ENCODE measurements at regions not wholly inside any gene's neighbourhood (a gene's known extent, or its start where the extent isn't known, plus 50 kb on each side); places are given as distances from the start of the nearest gene placed in this dataset.

DNA sequence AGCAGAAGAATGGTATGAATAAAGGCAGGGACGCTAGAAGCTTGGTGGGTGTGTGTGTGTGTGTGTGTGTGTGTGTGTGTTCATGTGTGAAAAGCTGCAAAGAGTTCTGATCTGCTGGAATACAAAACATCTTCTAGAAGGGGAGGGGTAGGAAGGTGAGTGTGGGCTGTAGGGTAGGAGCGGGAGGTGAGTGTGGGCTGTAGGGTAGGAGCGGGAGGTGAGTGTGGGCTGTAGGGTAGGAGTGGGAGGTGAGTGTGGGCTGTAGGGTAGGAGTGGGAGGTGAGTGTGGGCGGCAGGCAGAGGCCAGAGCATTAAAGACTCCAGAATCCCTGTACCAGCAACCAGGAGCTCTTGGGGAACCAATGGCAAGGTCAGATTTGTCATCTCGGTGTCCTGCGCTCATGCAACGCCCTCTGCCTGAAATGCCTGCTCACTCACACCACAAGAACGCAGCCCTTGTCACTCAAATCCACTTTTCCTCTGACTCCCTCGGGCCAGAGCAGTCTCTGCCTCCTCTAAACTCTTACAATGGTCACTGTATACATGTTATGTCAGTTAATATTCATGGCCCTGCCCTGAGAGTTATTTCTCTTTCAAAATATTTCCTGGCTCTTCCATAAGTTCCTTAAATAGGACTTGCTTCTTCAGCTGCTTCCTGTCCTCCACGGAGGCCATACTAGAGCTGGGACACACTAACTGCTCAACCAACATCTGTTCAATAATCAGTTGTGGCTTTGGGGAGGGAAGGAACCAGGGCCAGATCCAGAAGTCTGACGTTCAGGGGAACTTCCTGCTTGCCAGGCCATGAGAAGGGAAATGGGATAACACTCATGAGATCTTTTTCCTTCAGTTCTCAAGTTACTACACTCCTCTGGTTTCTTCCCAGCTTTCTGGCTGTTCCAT is 53.6 kb upstream of the ZNF644 start:
- TF ChIP-seq CTCF (IDR thresholded peaks at IDR 0.05; ENCODE audit: low read length) (no peak), EZH2 (optimal IDR thresholded peaks at IDR 0.05; ENCODE audit: low read depth, low read length) (no peak), EZH2phosphoT487 (IDR thresholded peaks at IDR 0.05; ENCODE audit: low read length) (no peak)

Measured in MM.1S (cell line).